Esophagus muscularis mucosa (tissue), 4 donors: ENCODE measurements at regions not wholly inside any gene's neighbourhood (a gene's known extent, or its start where the extent isn't known, plus 50 kb on each side); places are given as distances from the start of the nearest gene placed in this dataset.

Source experiments
- CTCF ChIP-seq, 3 experiments: fragments of 200-600 bp in 2 of 3; fragments of 450-650 bp in 1 of 3; sonication (generic) in 2 of 3; IDR thresholded peaks; one replicate each; pipeline ENCODE4 v1.5.1; 2017 to 2019; ENCODE audit warnings: antibody characterized with exemption in 3 of 3, mild to moderate bottlenecking in 2 of 3, moderate library complexity in 1 of 3
- EP300 ChIP-seq: sonication (generic); formaldehyde crosslinking; IDR thresholded peaks from one replicate; pipeline ENCODE4 v1.6.1; 2017; ENCODE audit warnings: antibody characterized with exemption
- POLR2A ChIP-seq: fragments of 450-650 bp; IDR thresholded peaks from one replicate; pipeline ENCODE4 v1.6.1; 2017; ENCODE audit warnings: antibody characterized with exemption, moderate library complexity, mild to moderate bottlenecking, low read depth

- no peak for TF ChIP-seq EP300
- no peak for TF ChIP-seq CTCF (IDR thresholded peaks at IDR 0.05)
- TF ChIP-seq POLR2A = no peak
Observed at GRCh38 chr5:6831678-6832671, 118.7 kb downstream of the TENT4A start.
